ENCODE measurements at regions not wholly inside any gene's neighbourhood (a gene's known extent, or its start where the extent isn't known, plus 50 kb on each side); places are given as distances from the start of the nearest gene placed in this dataset.

DNA sequence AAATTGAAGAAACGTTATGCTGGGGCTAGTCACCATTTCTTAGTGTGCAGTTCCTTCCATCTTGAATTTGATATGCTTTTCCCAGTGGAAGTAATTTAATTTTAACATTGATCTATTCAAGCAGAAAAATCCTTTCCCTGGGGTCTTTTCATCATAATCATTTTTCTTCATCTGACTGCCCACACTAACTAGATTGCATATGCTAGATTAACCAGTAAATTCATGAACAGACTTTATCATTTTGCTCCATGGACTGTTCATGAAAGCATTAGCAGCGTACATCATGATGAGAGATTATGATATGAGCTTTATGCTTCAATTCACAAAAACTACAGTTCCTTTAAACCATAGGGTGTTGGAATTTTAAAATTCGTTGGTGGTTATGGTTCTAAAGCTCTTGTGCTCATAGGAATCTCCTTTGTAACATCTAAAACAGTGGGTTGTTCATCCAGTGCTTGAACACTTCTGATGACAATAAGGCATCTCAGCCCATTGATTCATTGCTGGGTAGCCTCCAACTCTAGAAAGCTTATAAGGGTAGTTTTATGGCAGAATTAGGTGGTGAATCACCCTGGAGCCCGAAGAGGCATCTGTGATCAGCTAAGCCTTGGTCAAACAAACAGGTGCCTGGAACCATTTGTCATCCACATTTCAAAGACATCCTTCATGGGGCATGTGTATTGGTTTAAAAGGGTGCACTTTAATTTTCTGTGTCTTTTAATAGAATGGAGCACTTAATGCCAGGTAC is 77.2 kb upstream of the NDUFV2 start:
- TF ChIP-seq TEAD4 (IDR thresholded peaks at IDR 0.05; ENCODE audit: low read depth, low read length) (no peak), JUN (IDR thresholded peaks at IDR 0.05; ENCODE audit: low read depth, low read length) (no peak), HDAC2 (IDR thresholded peaks at IDR 0.05; ENCODE audit: borderline replicate concordance in 1 of 2, low read depth in 2 of 2, low read length in 2 of 2) (no peak), MAFK (IDR thresholded peaks at IDR 0.05; ENCODE audit: low read depth, low read length) (no peak), RNF2 (IDR thresholded peaks at IDR 0.05; ENCODE audit: borderline replicate concordance, low read depth, low read length, missing control alignments, poor library complexity, severe bottlenecking) (no peak), SP4 (IDR thresholded peaks at IDR 0.05; ENCODE audit: low read length) (no peak)
- TF ChIP-seq, protein P1, sequence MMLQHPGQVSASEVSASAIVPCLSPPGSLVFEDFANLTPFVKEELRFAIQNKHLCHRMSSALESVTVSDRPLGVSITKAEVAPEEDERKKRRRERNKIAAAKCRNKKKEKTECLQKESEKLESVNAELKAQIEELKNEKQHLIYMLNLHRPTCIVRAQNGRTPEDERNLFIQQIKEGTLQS (IDR thresholded peaks at IDR 0.05; ENCODE audit: insufficient read depth, low read depth, low read length), result no peak

Measured in H1 (cell line).